ENCODE measurements at regions not wholly inside any gene's neighbourhood (a gene's known extent, or its start where the extent isn't known, plus 50 kb on each side); places are given as distances from the start of the nearest gene placed in this dataset.

DNA sequence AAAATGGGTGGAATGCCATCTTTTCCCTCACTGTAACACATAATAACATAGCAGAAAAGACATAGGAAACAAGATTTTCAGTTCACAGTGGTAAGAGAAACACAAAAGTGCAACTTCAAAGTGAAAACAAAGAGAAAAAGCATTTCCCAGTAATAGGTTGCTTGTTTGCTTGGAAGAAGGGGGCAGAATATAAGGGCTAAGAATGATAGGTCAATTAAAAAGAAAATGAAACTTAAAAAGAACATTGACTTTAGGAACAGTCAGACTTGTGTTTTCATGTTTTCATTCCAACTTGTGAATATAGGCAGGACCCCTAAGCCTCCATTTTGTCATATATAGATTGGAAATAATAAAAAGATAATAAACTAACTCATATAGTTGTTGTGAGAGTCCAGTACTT lies 168.2 kb upstream of the PPP3CA start:
- no peaks in the 10 kb centered on the region for H3K36me3 ChIP-seq (ENCODE audit: control insufficient read depth, insufficient read depth, low read length)
- no peaks in the 10 kb centered on the region for H3K4me1 ChIP-seq (ENCODE audit: control insufficient read depth, low read depth, low read length)
- no peak overlapping the region for H3K27ac ChIP-seq (ENCODE audit: low read depth, low read length)
- no peak overlapping the region for H3K23ac ChIP-seq (ENCODE audit: low read length)
- H2BK15ac ChIP-seq (replicated peaks; ENCODE audit: low read depth) = no peak overlapping the region
- H3K4ac ChIP-seq (ENCODE audit: low read depth, low read length) = no peak overlapping the region
- no peak overlapping the region for H4K8ac ChIP-seq (ENCODE audit: low read depth, low read length)
- no peak overlapping the region for H2BK120ac ChIP-seq (ENCODE audit: low read depth, low read length)
- no peak overlapping the region for H4K5ac ChIP-seq (ENCODE audit: low read length)
- H3K27me3 ChIP-seq (ENCODE audit: insufficient read depth, low read length, poor library complexity) = no peaks in the 10 kb centered on the region
- no peak overlapping the region for H2AK5ac ChIP-seq (ENCODE audit: low read length)
- H3K79me2 ChIP-seq (ENCODE audit: control insufficient read depth, insufficient read depth, low read length) = no peaks in the 10 kb centered on the region
- H3K18ac ChIP-seq (ENCODE audit: low read length) = no peak overlapping the region
- H3K4me3 ChIP-seq (ENCODE audit: low read length) = no peak overlapping the region
- no peak overlapping the region for H3K4me2 ChIP-seq (ENCODE audit: low read length)
- DNase-seq = no peak
- H3K56ac ChIP-seq (ENCODE audit: low read length) = no peak overlapping the region
- no peak overlapping the region for H3K9ac ChIP-seq (ENCODE audit: low read length)
- no peaks in the 10 kb centered on the region for H3K79me1 ChIP-seq (ENCODE audit: low read length)
- no peak overlapping the region for H2BK5ac ChIP-seq (ENCODE audit: low read length)

DNA sequence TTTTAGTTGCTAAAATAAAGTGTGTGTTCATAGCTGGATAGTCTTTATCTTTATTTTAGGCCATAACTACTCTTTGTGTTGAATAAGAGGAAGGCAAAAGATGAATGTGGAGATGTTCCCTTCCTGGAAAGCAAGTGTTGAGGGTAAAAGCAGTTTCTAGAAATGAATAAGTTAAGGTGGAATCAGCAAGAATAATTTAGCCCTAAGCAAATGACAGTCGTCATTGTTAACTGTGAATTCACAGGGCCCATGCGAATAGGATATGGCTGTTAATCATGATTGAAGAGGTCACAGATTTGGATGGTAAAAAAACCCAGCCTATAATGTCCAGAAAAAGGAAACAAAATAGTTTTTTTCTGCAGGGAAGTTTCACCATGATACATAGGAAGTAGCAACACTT lies 167.8 kb upstream of the PPP3CA start:
- no CpG with 5 or more reads among the region's 2 CpGs for WGBS (ENCODE audit: extremely low coverage, insufficient coverage, low lambda C conversion rate)

DNA sequence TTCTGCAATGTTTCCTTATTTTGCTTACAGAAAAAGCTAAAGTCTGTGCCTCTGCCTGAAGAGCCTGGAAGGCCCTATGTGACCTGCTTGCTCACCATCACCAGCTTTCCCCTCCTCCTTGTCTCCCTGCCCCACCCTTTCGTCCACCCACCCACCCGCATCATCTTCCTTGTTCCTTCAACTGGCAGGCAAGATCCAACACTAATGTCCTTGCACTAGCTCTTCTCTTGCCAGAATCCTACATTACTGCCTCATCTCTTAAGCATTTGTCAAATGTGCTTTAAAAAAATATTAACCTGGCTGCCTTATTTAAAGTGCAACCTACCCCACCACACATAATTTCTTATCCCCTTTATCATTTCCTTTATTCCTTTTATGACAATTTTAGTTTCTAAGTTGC lies 165.1 kb upstream of the PPP3CA start:
- H3K4ac ChIP-seq (ENCODE audit: low read depth, low read length) = no peak overlapping the region
- no peak overlapping the region for H2BK120ac ChIP-seq (ENCODE audit: low read depth, low read length)
- H3K79me1 ChIP-seq (ENCODE audit: low read length) = no peaks in the 10 kb centered on the region
- no peak overlapping the region for H3K18ac ChIP-seq (ENCODE audit: low read length)
- H2BK5ac ChIP-seq (ENCODE audit: low read length) = no peak overlapping the region
- no peak overlapping the region for H2BK15ac ChIP-seq (replicated peaks; ENCODE audit: low read depth)
- H3K56ac ChIP-seq (ENCODE audit: low read length) = no peak overlapping the region
- no peaks in the 10 kb centered on the region for H3K27me3 ChIP-seq (ENCODE audit: insufficient read depth, low read length, poor library complexity)
- H3K27ac ChIP-seq (ENCODE audit: low read depth, low read length) = no peak overlapping the region
- H3K79me2 ChIP-seq (ENCODE audit: control insufficient read depth, insufficient read depth, low read length) = no peaks in the 10 kb centered on the region
- H4K8ac ChIP-seq (ENCODE audit: low read depth, low read length) = no peak overlapping the region
- no peaks in the 10 kb centered on the region for H3K4me1 ChIP-seq (ENCODE audit: control insufficient read depth, low read depth, low read length)
- no peak for DNase-seq
- WGBS (ENCODE audit: extremely low coverage, insufficient coverage, low lambda C conversion rate) = no CpG with 5 or more reads among the region's 2 CpGs
- H3K4me3 ChIP-seq (ENCODE audit: low read length) = no peak overlapping the region
- H2AK5ac ChIP-seq (ENCODE audit: low read length) = no peak overlapping the region
- no peaks in the 10 kb centered on the region for H3K36me3 ChIP-seq (ENCODE audit: control insufficient read depth, insufficient read depth, low read length)
- H3K23ac ChIP-seq (ENCODE audit: low read length) = no peak overlapping the region
- no peak overlapping the region for H3K4me2 ChIP-seq (ENCODE audit: low read length)
- no peak overlapping the region for H3K9ac ChIP-seq (ENCODE audit: low read length)
- no peak overlapping the region for H4K5ac ChIP-seq (ENCODE audit: low read length)

More for the DNA sequence above, 167.8 kb upstream of the PPP3CA start:
- Histone ChIP-seq H2AK5ac (ENCODE audit: low read length) (no peak overlapping the region), H3K79me2 (ENCODE audit: control insufficient read depth, insufficient read depth, low read length) (no peaks in the 10 kb centered on the region), H3K27ac (ENCODE audit: low read depth, low read length) (no peak overlapping the region), H3K79me1 (ENCODE audit: low read length) (no peaks in the 10 kb centered on the region), H4K5ac (ENCODE audit: low read length) (no peak overlapping the region), H3K4ac (ENCODE audit: low read depth, low read length) (no peak overlapping the region), H3K18ac (ENCODE audit: low read length) (no peak overlapping the region), H3K4me1 (ENCODE audit: control insufficient read depth, low read depth, low read length) (no peaks in the 10 kb centered on the region), H2BK5ac (ENCODE audit: low read length) (no peak overlapping the region), H3K9ac (ENCODE audit: low read length) (no peak overlapping the region), H3K4me2 (ENCODE audit: low read length) (no peak overlapping the region), H3K56ac (ENCODE audit: low read length) (no peak overlapping the region), H2BK15ac (replicated peaks; ENCODE audit: low read depth) (no peak overlapping the region), H2BK120ac (ENCODE audit: low read depth, low read length) (no peak overlapping the region), H3K27me3 (ENCODE audit: insufficient read depth, low read length, poor library complexity) (no peaks in the 10 kb centered on the region), H3K23ac (ENCODE audit: low read length) (no peak overlapping the region), H4K8ac (ENCODE audit: low read depth, low read length) (no peak overlapping the region), H3K4me3 (ENCODE audit: low read length) (no peak overlapping the region), H3K36me3 (ENCODE audit: control insufficient read depth, insufficient read depth, low read length) (no peaks in the 10 kb centered on the region)
- DNase-seq = no peak

DNA sequence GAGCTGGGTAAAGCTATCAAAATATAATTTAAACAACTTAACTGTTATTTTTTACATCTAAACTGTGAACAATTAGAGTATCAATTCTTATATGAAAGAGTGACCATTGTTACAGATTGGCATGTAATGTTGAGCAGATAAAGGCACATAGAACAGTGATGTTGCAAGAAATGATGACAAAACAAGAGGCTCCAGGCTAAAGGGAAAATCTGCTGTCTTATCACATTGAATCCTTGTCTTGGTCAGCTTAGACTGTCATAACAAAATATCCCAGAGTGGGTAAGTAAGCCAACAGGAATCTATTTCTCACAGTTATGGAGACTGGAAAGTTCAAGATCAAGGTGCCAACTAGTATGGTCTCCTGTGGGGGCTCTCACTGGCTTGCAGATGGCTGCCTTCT lies 154.1 kb upstream of the PPP3CA start:
- Histone ChIP-seq H2BK5ac (ENCODE audit: low read length) (no peak overlapping the region), H3K79me1 (ENCODE audit: low read length) (no peaks in the 10 kb centered on the region), H3K18ac (ENCODE audit: low read length) (no peak overlapping the region), H3K79me2 (ENCODE audit: control insufficient read depth, insufficient read depth, low read length) (no peaks in the 10 kb centered on the region), H3K27me3 (ENCODE audit: insufficient read depth, low read length, poor library complexity) (no peaks in the 10 kb centered on the region), H3K4ac (ENCODE audit: low read depth, low read length) (no peak overlapping the region), H3K56ac (ENCODE audit: low read length) (no peak overlapping the region), H3K4me1 (ENCODE audit: control insufficient read depth, low read depth, low read length) (no peaks in the 10 kb centered on the region), H4K8ac (ENCODE audit: low read depth, low read length) (no peak overlapping the region), H3K36me3 (ENCODE audit: control insufficient read depth, insufficient read depth, low read length) (no peaks in the 10 kb centered on the region), H3K4me2 (ENCODE audit: low read length) (no peak overlapping the region), H3K9ac (ENCODE audit: low read length) (no peak overlapping the region), H2AK5ac (ENCODE audit: low read length) (no peak overlapping the region), H3K27ac (ENCODE audit: low read depth, low read length) (no peak overlapping the region), H3K4me3 (ENCODE audit: low read length) (no peak overlapping the region), H3K23ac (ENCODE audit: low read length) (no peak overlapping the region), H2BK15ac (replicated peaks; ENCODE audit: low read depth) (no peak overlapping the region), H2BK120ac (ENCODE audit: low read depth, low read length) (no peak overlapping the region), H4K5ac (ENCODE audit: low read length) (no peak overlapping the region)
- no peak for DNase-seq

DNA sequence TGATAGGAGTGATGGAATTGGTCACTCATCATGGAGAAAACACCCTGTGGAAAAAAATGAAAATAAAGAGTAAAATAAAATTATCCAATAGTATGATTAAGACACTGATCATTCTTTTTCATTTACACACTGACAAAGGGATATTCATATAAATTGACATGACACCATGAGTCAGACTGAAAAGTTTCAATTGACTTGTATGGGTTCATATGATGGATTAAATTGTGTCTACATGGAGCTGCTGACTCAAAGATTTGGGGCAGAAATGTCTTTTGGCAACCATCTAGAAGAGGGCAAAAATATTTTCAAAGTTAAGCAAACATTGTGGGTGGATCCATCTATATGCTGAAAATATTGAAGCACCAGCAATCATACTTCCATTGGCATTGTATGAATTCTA lies 153.4 kb upstream of the PPP3CA start:
- H3K4me3 ChIP-seq (ENCODE audit: low read length) = no peak overlapping the region

DNA sequence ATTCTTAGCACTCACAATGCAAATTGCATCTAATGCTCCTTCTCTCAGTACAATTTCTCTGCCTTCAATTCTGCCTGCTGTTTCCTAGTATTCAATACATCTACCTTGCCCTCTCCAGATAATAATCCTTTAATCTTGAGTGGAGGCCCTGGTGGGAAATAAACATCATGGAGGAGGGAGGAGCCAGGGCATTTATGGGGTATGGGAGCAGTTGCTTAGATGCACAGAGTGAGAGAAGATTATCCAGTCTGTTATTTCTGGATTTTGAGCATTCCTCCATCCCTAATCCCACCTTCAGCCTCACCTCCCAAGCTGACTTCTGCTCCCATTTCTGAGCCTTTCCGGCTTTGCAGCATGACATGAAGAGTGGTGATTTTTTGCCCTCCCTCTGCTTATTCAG lies 127.9 kb upstream of the PPP3CA start:
- Histone ChIP-seq H2AK5ac (ENCODE audit: low read length) (no peak overlapping the region), H3K4me2 (ENCODE audit: low read length) (no peak overlapping the region), H3K23ac (ENCODE audit: low read length) (no peak overlapping the region), H3K4me3 (ENCODE audit: low read length) (no peak overlapping the region), H3K56ac (ENCODE audit: low read length) (no peak overlapping the region), H3K36me3 (ENCODE audit: control insufficient read depth, insufficient read depth, low read length) (no peaks in the 10 kb centered on the region), H3K18ac (ENCODE audit: low read length) (no peak overlapping the region), H3K4ac (ENCODE audit: low read depth, low read length) (no peak overlapping the region), H3K9ac (ENCODE audit: low read length) (no peak overlapping the region), H4K5ac (ENCODE audit: low read length) (no peak overlapping the region), H4K8ac (ENCODE audit: low read depth, low read length) (no peak overlapping the region), H3K4me1 (ENCODE audit: control insufficient read depth, low read depth, low read length) (no peaks in the 10 kb centered on the region), H2BK15ac (replicated peaks; ENCODE audit: low read depth) (no peak overlapping the region), H2BK120ac (ENCODE audit: low read depth, low read length) (no peak overlapping the region), H3K27ac (ENCODE audit: low read depth, low read length) (no peak overlapping the region), H3K27me3 (ENCODE audit: insufficient read depth, low read length, poor library complexity) (no peaks in the 10 kb centered on the region), H3K79me2 (ENCODE audit: control insufficient read depth, insufficient read depth, low read length) (no peaks in the 10 kb centered on the region), H2BK5ac (ENCODE audit: low read length) (no peak overlapping the region), H3K79me1 (ENCODE audit: low read length) (no peaks in the 10 kb centered on the region)
- WGBS (ENCODE audit: extremely low coverage, insufficient coverage, low lambda C conversion rate) = no CpG with 5 or more reads among the region's 1 CpG
- no peak for DNase-seq

More for the DNA sequence above, 153.4 kb upstream of the PPP3CA start:
- Histone ChIP-seq H3K4ac (ENCODE audit: low read depth, low read length) (no peak overlapping the region), H3K36me3 (ENCODE audit: control insufficient read depth, insufficient read depth, low read length) (no peaks in the 10 kb centered on the region), H3K27me3 (ENCODE audit: insufficient read depth, low read length, poor library complexity) (no peaks in the 10 kb centered on the region), H3K27ac (ENCODE audit: low read depth, low read length) (no peak overlapping the region), H4K5ac (ENCODE audit: low read length) (no peak overlapping the region), H3K23ac (ENCODE audit: low read length) (no peak overlapping the region), H2BK15ac (replicated peaks; ENCODE audit: low read depth) (no peak overlapping the region), H3K4me1 (ENCODE audit: control insufficient read depth, low read depth, low read length) (no peaks in the 10 kb centered on the region), H3K4me2 (ENCODE audit: low read length) (no peak overlapping the region), H2AK5ac (ENCODE audit: low read length) (no peak overlapping the region), H3K79me1 (ENCODE audit: low read length) (no peaks in the 10 kb centered on the region), H3K9ac (ENCODE audit: low read length) (no peak overlapping the region), H4K8ac (ENCODE audit: low read depth, low read length) (no peak overlapping the region), H3K18ac (ENCODE audit: low read length) (no peak overlapping the region), H2BK120ac (ENCODE audit: low read depth, low read length) (no peak overlapping the region), H2BK5ac (ENCODE audit: low read length) (no peak overlapping the region), H3K79me2 (ENCODE audit: control insufficient read depth, insufficient read depth, low read length) (no peaks in the 10 kb centered on the region), H3K56ac (ENCODE audit: low read length) (no peak overlapping the region)
- DNase-seq = no peak
